ENCODE measurements at regions not wholly inside any gene's neighbourhood (a gene's known extent, or its start where the extent isn't known, plus 50 kb on each side); places are given as distances from the start of the nearest gene placed in this dataset.

GRCh38 chr5:133761632-133762031 is 149.3 kb upstream of the FSTL4 start:
- no peak for DNase-seq (ENCODE audit: low spot score)
- Mint-ChIP-seq H3K9me3 (ENCODE audit: low read depth) (no peaks in the 10 kb centered on the region), H3K4me1 (ENCODE audit: low read depth) (no peaks in the 10 kb centered on the region)

GRCh38 chr5:133760532-133760931 is 148.2 kb upstream of the FSTL4 start:
- no peak for DNase-seq (ENCODE audit: low spot score)
- H3K36me3 Mint-ChIP-seq (ENCODE audit: low read depth): no peaks in the 10 kb centered on the region
- no peak for TF ChIP-seq CTCF (IDR thresholded peaks at IDR 0.05)
- no peaks in the 10 kb centered on the region for H3K9me3 Mint-ChIP-seq (ENCODE audit: low read depth)
- H3K27ac Mint-ChIP-seq (ENCODE audit: unreplicated experiment): no peak overlapping the region
- no peak overlapping the region for H3K4me3 Mint-ChIP-seq (ENCODE audit: unreplicated experiment)
- no peaks in the 10 kb centered on the region for H3K4me1 Mint-ChIP-seq (ENCODE audit: low read depth)
- H3K27me3 Mint-ChIP-seq (ENCODE audit: low read depth): peaks cover 4% of the 10 kb centered on the region

More at GRCh38 chr5:133761632-133762031, 149.3 kb upstream of the FSTL4 start:
- Mint-ChIP-seq H3K27ac (ENCODE audit: unreplicated experiment) (no peak overlapping the region), H3K36me3 (ENCODE audit: low read depth) (no peaks in the 10 kb centered on the region), H3K27me3 (ENCODE audit: low read depth) (peaks cover 4% of the 10 kb centered on the region), H3K4me3 (ENCODE audit: unreplicated experiment) (no peak overlapping the region)
- TF ChIP-seq CTCF (IDR thresholded peaks at IDR 0.05): no peak

- no peak for DNase-seq (ENCODE audit: low spot score)
- H3K4me3 Mint-ChIP-seq (ENCODE audit: unreplicated experiment): no peak overlapping the region
- no peaks in the 10 kb centered on the region for H3K36me3 Mint-ChIP-seq (ENCODE audit: low read depth)
- H3K9me3 Mint-ChIP-seq (ENCODE audit: low read depth): no peaks in the 10 kb centered on the region
- peaks cover 1% of the 10 kb centered on the region for H3K27me3 Mint-ChIP-seq (ENCODE audit: low read depth)
- H3K27ac Mint-ChIP-seq (ENCODE audit: unreplicated experiment): no peak overlapping the region
- TF ChIP-seq CTCF (IDR thresholded peaks at IDR 0.05): no peak
- peaks cover 4% of the 10 kb centered on the region for H3K4me1 Mint-ChIP-seq (ENCODE audit: low read depth)
These were observed 146.3 kb upstream of the FSTL4 start for GRCh38 chr5:133758641-133759040.

GRCh38 chr5:133757396-133757945 is 145.1 kb upstream of the FSTL4 start:
- Mint-ChIP-seq H3K9me3 (ENCODE audit: low read depth) (no peaks in the 10 kb centered on the region), H3K4me1 (ENCODE audit: low read depth) (peaks cover 5% of the 10 kb centered on the region), H3K36me3 (ENCODE audit: low read depth) (no peaks in the 10 kb centered on the region), H3K27ac (ENCODE audit: unreplicated experiment) (no peak overlapping the region), H3K4me3 (ENCODE audit: unreplicated experiment) (no peak overlapping the region), H3K27me3 (ENCODE audit: low read depth) (no peaks in the 10 kb centered on the region)
- DNase-seq (ENCODE audit: low spot score): no peak
- no peak for TF ChIP-seq CTCF (IDR thresholded peaks at IDR 0.05)

- no peak for TF ChIP-seq CTCF (IDR thresholded peaks at IDR 0.05)
- no peak for DNase-seq (ENCODE audit: low spot score)
- Mint-ChIP-seq H3K36me3 (ENCODE audit: low read depth) (no peaks in the 10 kb centered on the region), H3K27me3 (ENCODE audit: low read depth) (no peaks in the 10 kb centered on the region), H3K9me3 (ENCODE audit: low read depth) (no peaks in the 10 kb centered on the region), H3K27ac (ENCODE audit: unreplicated experiment) (no peak overlapping the region), H3K4me1 (ENCODE audit: low read depth) (peaks cover 5% of the 10 kb centered on the region), H3K4me3 (ENCODE audit: unreplicated experiment) (no peak overlapping the region)
These were observed 144.4 kb upstream of the FSTL4 start for GRCh38 chr5:133756756-133757155.

All from chondrocyte (in vitro differentiated cells).